22Rv1 (cell line): ENCODE measurements at regions not wholly inside any gene's neighbourhood (a gene's known extent, or its start where the extent isn't known, plus 50 kb on each side); places are given as distances from the start of the nearest gene placed in this dataset.

Source experiments
- ZFX ChIP-seq: fragments of 450-650 bp; IDR thresholded peaks from 2 replicates; pipeline ENCODE4 v1.6.1; 2017; ENCODE audit warnings: antibody characterized with exemption, borderline replicate concordance
- TF ChIP-seq, protein P1 (sequence below): fragments of 450-650 bp; IDR thresholded peaks from 2 replicates; pipeline ENCODE4 v1.5.1; 2017; ENCODE audit warnings: mild to moderate bottlenecking

DNA sequence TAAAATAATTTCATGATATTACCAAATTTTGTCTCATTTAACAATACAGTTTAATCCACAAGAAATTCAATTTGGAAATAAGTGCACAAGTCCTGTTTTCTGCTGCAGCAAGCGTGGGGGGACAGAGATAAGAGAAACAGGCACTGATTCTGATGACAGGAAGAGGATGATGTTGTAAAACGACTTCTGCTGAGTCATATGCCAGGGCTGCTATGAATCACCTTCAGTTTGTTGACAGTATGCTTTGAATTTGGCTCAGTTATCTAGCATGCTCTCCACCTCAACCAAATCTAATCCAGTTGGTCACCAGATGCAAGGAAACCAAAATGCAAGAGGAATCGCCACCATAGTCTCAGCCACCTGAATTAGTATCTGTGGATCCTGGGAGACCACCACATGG lies 244.1 kb upstream of the MON1B start:
- TF ChIP-seq, protein P1, sequence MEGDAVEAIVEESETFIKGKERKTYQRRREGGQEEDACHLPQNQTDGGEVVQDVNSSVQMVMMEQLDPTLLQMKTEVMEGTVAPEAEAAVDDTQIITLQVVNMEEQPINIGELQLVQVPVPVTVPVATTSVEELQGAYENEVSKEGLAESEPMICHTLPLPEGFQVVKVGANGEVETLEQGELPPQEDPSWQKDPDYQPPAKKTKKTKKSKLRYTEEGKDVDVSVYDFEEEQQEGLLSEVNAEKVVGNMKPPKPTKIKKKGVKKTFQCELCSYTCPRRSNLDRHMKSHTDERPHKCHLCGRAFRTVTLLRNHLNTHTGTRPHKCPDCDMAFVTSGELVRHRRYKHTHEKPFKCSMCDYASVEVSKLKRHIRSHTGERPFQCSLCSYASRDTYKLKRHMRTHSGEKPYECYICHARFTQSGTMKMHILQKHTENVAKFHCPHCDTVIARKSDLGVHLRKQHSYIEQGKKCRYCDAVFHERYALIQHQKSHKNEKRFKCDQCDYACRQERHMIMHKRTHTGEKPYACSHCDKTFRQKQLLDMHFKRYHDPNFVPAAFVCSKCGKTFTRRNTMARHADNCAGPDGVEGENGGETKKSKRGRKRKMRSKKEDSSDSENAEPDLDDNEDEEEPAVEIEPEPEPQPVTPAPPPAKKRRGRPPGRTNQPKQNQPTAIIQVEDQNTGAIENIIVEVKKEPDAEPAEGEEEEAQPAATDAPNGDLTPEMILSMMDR = no peak
- TF ChIP-seq ZFX = no peak
